ENCODE measurements at regions not wholly inside any gene's neighbourhood (a gene's known extent, or its start where the extent isn't known, plus 50 kb on each side); places are given as distances from the start of the nearest gene placed in this dataset.
A peak's percentile ranks its signal among the peaks of the same experiment; 100 is the strongest.

- dilution Hi-C loops (cut with HindIII; ENCODE audit: low sequenced_read_pairs, unreplicated experiment) (no loop called here), in situ Hi-C loops (cut with MboI; ENCODE audit: low sequenced_read_pairs) (no loop called here), intact Hi-C loops (cut with micrococcal nuclease) (no loop called here)
- Histone ChIP-seq H3K56ac (ENCODE audit: extremely low read depth, insufficient read depth, low read length) (no peak overlapping the region), H3K9ac (ENCODE audit: low read depth, low read length) (no peak overlapping the region), H3K27me3 (ENCODE audit: control insufficient read depth, insufficient read depth, low read length) (no peaks in the 10 kb centered on the region), H3K36me3 (ENCODE audit: control insufficient read depth, insufficient read depth, low read length) (no peaks in the 10 kb centered on the region), H4K20me1 (ENCODE audit: insufficient read depth, low read length) (no peaks in the 10 kb centered on the region), H3K27ac (ENCODE audit: insufficient read depth, low read length) (no peak overlapping the region), H2BK15ac (ENCODE audit: low read depth, low read length) (no peak overlapping the region), H2BK5ac (ENCODE audit: low read depth, low read length, poor library complexity, severe bottlenecking) (no peak overlapping the region), H2BK20ac (ENCODE audit: low read depth, low read length) (no peak overlapping the region), H2AFZ (replicated peaks; ENCODE audit: low read length, poor library complexity) (no peak overlapping the region), H3K9me1 (ENCODE audit: insufficient read depth, low read length) (no peaks in the 10 kb centered on the region; the same call in 1 of the 2 replicates), H3K4ac (ENCODE audit: low read depth, low read length) (no peak overlapping the region; the same call in 1 of the 2 replicates), H4K5ac (ENCODE audit: low read depth, low read length) (no peak overlapping the region), H4K8ac (ENCODE audit: low read depth in 2 of 2, low read length in 2 of 2) (no peak overlapping the region), H3K23ac (ENCODE audit: low read depth, low read length) (no peak overlapping the region), H3K4me3 (ENCODE audit: insufficient read depth, low read depth, low read length) (no peak overlapping the region), H3K14ac (replicated peaks; ENCODE audit: low read depth, low read length) (no peak overlapping the region), H2BK120ac (ENCODE audit: low read depth, low read length) (no peak overlapping the region), H3K4me2 (ENCODE audit: low read depth, low read length) (no peak overlapping the region), H3K18ac (ENCODE audit: low read depth, low read length) (no peak overlapping the region), H3K9me3 (ENCODE audit: control insufficient read depth, insufficient read depth, low read length) (no peaks in the 10 kb centered on the region), H2AK5ac (ENCODE audit: low read depth, low read length) (no peak overlapping the region), H4K91ac (ENCODE audit: insufficient read depth, low read depth, low read length) (no peak overlapping the region), H3K4me1 (ENCODE audit: control insufficient read depth, insufficient read depth, low read length) (no peaks in the 10 kb centered on the region), H3K79me1 (ENCODE audit: low read depth in 1 of 2, low read length in 2 of 2) (no peaks in the 10 kb centered on the region), H2AK9ac (replicated peaks; ENCODE audit: low read depth, low read length, poor library complexity) (no peak overlapping the region)
- POLR2A ChIA-PET (ENCODE audit: unreplicated experiment), result no interaction called here
- ATAC-seq (ENCODE audit: low read depth) (no peak), DNase-seq (peak; percentile 13)
- no TSS peak for BruUV-seq (replicated peaks)
- peak; percentile 20; the same call in 1 of the 2 replicates for TF ChIP-seq CEBPB (IDR thresholded peaks at IDR 0.05; ENCODE audit: low read depth, low read length)
- TF ChIP-seq USF2 (IDR thresholded peaks at IDR 0.05; ENCODE audit: low read depth, low read length), result no peak
- CTCF ChIA-PET, result no interaction called here
Measured at GRCh38 chr3:146969356-146969755, 364.2 kb upstream of the PLSCR5 start.
